PC-3 (cell line): ENCODE measurements at regions not wholly inside any gene's neighbourhood (a gene's known extent, or its start where the extent isn't known, plus 50 kb on each side); places are given as distances from the start of the nearest gene placed in this dataset.

Experiments
- ATAC-seq: fragments of 200-7000 bp; cut with Tn5 transposase; 2 replicates; pipeline ENCODE4 v1.9.1; 2020; ENCODE audit warnings: mild to moderate bottlenecking, moderate library complexity
- BruUV-seq: library from RNA; stranded (reverse); fragments of 400-500 nt; replicated peaks from 2 replicates; lab custom pipeline; 2021; lab: Mats Ljungman, UMichigan
- CTCF ChIA-PET: fragments of 300-600 bp; sonication (Branson Sonifier 250); formaldehyde crosslinking; loops from one replicate; lab custom pipeline; 2022; ENCODE audit warnings: antibody characterized with exemption; lab: Charles Lee
- POLR2A ChIA-PET: fragments of 300-600 bp; sonication (Branson Sonifier 250); formaldehyde crosslinking; loops from one replicate; lab custom pipeline; 2022; ENCODE audit warnings: antibody characterized with exemption; ENCODE audit not compliant: unreplicated experiment; lab: Charles Lee
- DNase-seq: peaks from one replicate; pipeline ENCODE4 v3.0.0-alpha.2; 2015
- H2AFZ ChIP-seq: fragments of 300-600 bp; sonication (generic); 2 replicates; pipeline ENCODE4 v1.6.0; 2016; ENCODE audit warnings: antibody characterized with exemption, low read length
- H3F3A ChIP-seq: fragments of 300-600 bp; sonication (generic); one replicate; pipeline ENCODE4 v1.6.0; 2017; ENCODE audit warnings: antibody characterized with exemption, low read length, control low read depth, mild to moderate bottlenecking; ENCODE audit not compliant: unreplicated experiment
- H3K27ac ChIP-seq: fragments of 300-600 bp; sonication (generic); 2 replicates; pipeline ENCODE4 v1.5.1; 2016; ENCODE audit warnings: mild to moderate bottlenecking, low read length
- H3K27me3 ChIP-seq: fragments of 300-600 bp; sonication (generic); 2 replicates; pipeline ENCODE4 v1.6.1; 2016; ENCODE audit warnings: low read length, mixed read lengths
- H3K36me3 ChIP-seq: fragments of 300-600 bp; sonication (generic); 2 replicates; pipeline ENCODE4 v1.6.1; 2016; ENCODE audit warnings: low read depth, mixed run types, low read length, mixed read lengths
- H3K4me1 ChIP-seq: fragments of 300-600 bp; sonication (generic); 2 replicates; pipeline ENCODE4 v1.5.1; 2016; ENCODE audit warnings: low read length; ENCODE audit not compliant: insufficient read depth
- H3K4me2 ChIP-seq: fragments of 300-600 bp; sonication (generic); 2 replicates; pipeline ENCODE4 v1.6.0; 2016; ENCODE audit warnings: low read length
- H3K4me3 ChIP-seq: fragments of 300-600 bp; sonication (generic); 2 replicates; pipeline ENCODE4 v1.5.1; 2016; ENCODE audit warnings: mild to moderate bottlenecking, low read length, mixed read lengths
- H3K79me2 ChIP-seq: fragments of 300-600 bp; sonication (generic); 2 replicates; pipeline ENCODE4 v1.6.1; 2017; ENCODE audit warnings: low read length, mixed read lengths
- H3K9ac ChIP-seq: fragments of 300-600 bp; sonication (generic); 2 replicates; pipeline ENCODE4 v1.6.0; 2016; ENCODE audit warnings: mild to moderate bottlenecking, low read length
- H3K9me2 ChIP-seq: fragments of 300-600 bp; sonication (generic); replicated peaks from 2 replicates; pipeline ENCODE4 v1.6.1; 2016; ENCODE audit warnings: mixed run types, low read length, mixed read lengths
- H3K9me3 ChIP-seq: fragments of 300-600 bp; sonication (generic); 2 replicates; pipeline ENCODE4 v1.6.1; 2016; ENCODE audit warnings: low read length, mixed read lengths
- H4K20me1 ChIP-seq: fragments of 300-600 bp; sonication (generic); 2 replicates; pipeline ENCODE4 v1.6.1; 2016; ENCODE audit warnings: low read length, mixed read lengths
- EZH2 ChIP-seq: fragments of 300-600 bp; sonication (generic); IDR thresholded peaks from one replicate; pipeline ENCODE4 v1.6.1; 2017; ENCODE audit warnings: antibody characterized with exemption, mild to moderate bottlenecking, low read length; ENCODE audit not compliant: unreplicated experiment
- EZH2phosphoT487 ChIP-seq: fragments of 300-600 bp; sonication (generic); IDR thresholded peaks from 2 replicates; pipeline ENCODE4 v1.6.1; 2018; ENCODE audit warnings: mild to moderate bottlenecking, antibody characterized with exemption, low read length, borderline replicate concordance
- intact Hi-C: fragments of 100-400 bp; cut with micrococcal nuclease; formaldehyde crosslinking; loops from 2 replicates; pipeline ENCODE4 v1.9.0; 2023
- TF ChIP-seq, protein P1 (sequence below): fragments of 300-600 bp; sonication (generic); conservative IDR thresholded peaks from 2 replicates; pipeline ENCODE4 v1.5.1; 2017; ENCODE audit warnings: antibody characterized with exemption, low read depth, mild to moderate bottlenecking, low read length

DNA sequence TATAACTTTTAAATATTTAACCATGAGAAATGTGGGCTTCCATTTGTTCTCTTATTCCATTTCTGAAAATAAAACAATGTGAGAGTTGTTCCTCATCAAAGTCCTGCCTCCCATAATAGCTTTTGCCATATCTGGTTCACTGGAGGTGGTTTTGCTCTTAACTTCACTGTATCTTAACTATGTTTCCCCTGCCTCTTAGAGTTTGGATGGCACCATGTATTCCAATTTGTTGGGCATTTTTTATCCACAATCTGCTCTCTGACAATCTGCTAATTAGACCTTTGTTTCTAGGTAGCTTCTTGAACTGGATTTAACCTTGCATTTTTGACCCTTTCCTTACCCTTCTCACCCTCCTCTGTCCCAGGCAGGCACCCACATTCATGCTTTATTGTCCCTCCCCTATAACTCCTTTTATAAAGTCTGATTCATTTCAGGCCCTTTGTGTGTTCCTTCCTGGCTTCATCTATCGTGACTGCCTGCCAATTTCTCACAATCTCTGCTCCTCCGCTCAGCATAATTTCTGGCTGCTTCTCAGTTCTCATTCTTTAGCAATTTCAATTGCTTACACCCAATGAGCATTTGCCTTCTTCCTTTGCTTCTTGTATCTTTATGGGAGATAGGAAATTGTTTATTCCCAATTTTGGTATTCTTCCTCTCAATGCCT lies 144.2 kb upstream of the ARHGEF26 start:
- Histone ChIP-seq H3K79me2 (no peaks in the 10 kb centered on the region), H2AFZ (peak overlapping the region; percentile 16; the same call in 1 of the 2 replicates), H3K9me3 (no peaks in the 10 kb centered on the region), H3K9ac (no peak overlapping the region), H3K36me3 (no peaks in the 10 kb centered on the region), H3K27me3 (no peaks in the 10 kb centered on the region), H3K4me2 (no peak overlapping the region), H3K4me3 (no peak overlapping the region), H3K27ac (no peak overlapping the region), H3K9me2 (no peaks in the 10 kb centered on the region), H4K20me1 (no peaks in the 10 kb centered on the region), H3K4me1 (peaks cover 19% of the 10 kb centered on the region), H3F3A (no peaks in the 10 kb centered on the region)
- ChIA-PET CTCF (no interaction called here), POLR2A (no interaction called here)
- intact Hi-C loops, result no loop called here
- DNase-seq (peak; percentile 47), ATAC-seq (peak; percentile 85)
- BruUV-seq, result no TSS peak
- no peak for TF ChIP-seq EZH2phosphoT487
- no peak for TF ChIP-seq EZH2

DNA sequence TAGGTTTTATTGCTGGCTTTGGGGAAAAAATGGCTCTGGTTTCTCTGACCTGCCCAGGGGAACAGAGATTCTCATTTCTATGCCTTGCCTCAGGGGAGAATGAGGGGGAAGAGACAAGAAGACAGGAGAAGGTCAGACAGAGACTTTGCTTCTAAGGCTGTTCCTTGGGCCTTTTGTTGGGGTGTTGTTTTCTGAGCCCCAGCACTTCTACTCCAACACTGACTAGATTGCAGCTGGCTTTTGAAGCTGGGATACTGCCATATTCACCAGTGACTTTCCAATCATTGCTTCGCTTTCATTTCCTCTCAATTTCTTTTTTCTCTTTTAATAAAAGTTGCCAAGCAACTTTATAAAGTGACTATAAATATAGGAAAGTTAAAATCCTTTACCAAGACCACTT lies 143.2 kb upstream of the ARHGEF26 start:
- no peak overlapping the region for H3K9ac ChIP-seq
- no peak overlapping the region for H2AFZ ChIP-seq
- no peaks in the 10 kb centered on the region for H4K20me1 ChIP-seq
- ATAC-seq (no peak), DNase-seq (no peak)
- ChIA-PET POLR2A (no interaction called here), CTCF (no interaction called here)
- TF ChIP-seq EZH2phosphoT487 (no peak), EZH2 (no peak)
- TF ChIP-seq, protein P1, sequence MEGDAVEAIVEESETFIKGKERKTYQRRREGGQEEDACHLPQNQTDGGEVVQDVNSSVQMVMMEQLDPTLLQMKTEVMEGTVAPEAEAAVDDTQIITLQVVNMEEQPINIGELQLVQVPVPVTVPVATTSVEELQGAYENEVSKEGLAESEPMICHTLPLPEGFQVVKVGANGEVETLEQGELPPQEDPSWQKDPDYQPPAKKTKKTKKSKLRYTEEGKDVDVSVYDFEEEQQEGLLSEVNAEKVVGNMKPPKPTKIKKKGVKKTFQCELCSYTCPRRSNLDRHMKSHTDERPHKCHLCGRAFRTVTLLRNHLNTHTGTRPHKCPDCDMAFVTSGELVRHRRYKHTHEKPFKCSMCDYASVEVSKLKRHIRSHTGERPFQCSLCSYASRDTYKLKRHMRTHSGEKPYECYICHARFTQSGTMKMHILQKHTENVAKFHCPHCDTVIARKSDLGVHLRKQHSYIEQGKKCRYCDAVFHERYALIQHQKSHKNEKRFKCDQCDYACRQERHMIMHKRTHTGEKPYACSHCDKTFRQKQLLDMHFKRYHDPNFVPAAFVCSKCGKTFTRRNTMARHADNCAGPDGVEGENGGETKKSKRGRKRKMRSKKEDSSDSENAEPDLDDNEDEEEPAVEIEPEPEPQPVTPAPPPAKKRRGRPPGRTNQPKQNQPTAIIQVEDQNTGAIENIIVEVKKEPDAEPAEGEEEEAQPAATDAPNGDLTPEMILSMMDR, result no peak
- no peak overlapping the region for H3K4me3 ChIP-seq
- no peak overlapping the region for H3K4me2 ChIP-seq
- intact Hi-C loops, result no loop called here
- no peaks in the 10 kb centered on the region for H3K79me2 ChIP-seq
- no peaks in the 10 kb centered on the region for H3F3A ChIP-seq
- no TSS peak for BruUV-seq
- H3K36me3 ChIP-seq, result no peaks in the 10 kb centered on the region
- no peaks in the 10 kb centered on the region for H3K9me3 ChIP-seq
- peaks cover 19% of the 10 kb centered on the region for H3K4me1 ChIP-seq
- H3K27ac ChIP-seq, result no peak overlapping the region
- H3K27me3 ChIP-seq, result no peaks in the 10 kb centered on the region
- H3K9me2 ChIP-seq, result no peaks in the 10 kb centered on the region

DNA sequence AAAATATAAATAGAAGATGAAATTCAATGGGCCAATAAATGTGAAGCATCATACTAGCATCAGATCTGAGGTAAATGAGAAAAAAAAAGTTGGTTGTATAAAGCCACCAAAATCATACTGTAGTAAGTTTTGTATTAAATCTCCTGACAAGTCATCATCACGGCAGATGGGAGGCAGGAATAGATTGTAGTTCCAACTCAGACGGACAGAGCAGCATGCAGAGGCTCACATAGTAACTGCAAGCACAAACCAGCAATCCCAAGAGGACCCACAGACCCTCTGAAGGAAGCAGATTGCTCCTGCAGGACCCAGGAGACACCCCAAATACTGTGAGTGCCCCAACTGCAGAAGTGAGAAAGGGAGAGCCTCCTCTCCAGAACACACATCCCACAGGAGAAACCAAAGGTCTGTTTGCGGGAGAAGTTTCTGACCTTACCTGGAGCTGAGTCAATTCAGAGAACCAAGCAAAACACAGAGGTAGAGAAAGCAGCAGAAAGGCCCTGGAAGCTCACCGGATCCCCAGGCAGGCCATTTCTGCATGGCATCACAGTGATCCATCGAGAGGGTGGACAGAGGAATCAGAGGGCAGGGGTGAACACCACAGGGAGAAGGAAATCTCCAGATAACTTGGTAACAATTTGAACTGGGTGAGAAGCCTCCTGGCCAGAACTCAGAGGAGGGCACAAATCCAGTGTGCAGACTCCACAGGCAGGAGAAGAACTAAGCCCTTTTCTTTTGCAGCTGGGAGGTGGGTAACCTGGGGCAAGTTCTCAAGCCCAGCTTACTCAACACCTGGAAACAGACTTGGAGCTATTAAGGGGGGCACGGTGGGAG lies 141.6 kb upstream of the ARHGEF26 start:
- BruUV-seq, result no TSS peak
- peak overlapping the region; percentile 66 for H2AFZ ChIP-seq
- POLR2A ChIA-PET, result no interaction called here
- H3K4me2 ChIP-seq, result no peak overlapping the region
- H3K27me3 ChIP-seq, result no peaks in the 10 kb centered on the region
- ATAC-seq, result peak; percentile 11
- no peak for DNase-seq
- H4K20me1 ChIP-seq, result no peaks in the 10 kb centered on the region
- H3K79me2 ChIP-seq, result no peaks in the 10 kb centered on the region
- CTCF ChIA-PET, result interaction anchor here (0.6 kb wide), 1 partner anchor 689 kb away, joined by 4 read pairs; no protein-coding TSS in a partner anchor
- no peaks in the 10 kb centered on the region for H3K9me3 ChIP-seq
- TF ChIP-seq EZH2phosphoT487 (no peak), EZH2 (no peak)
- TF ChIP-seq, protein P1, result no peak
- no peak overlapping the region for H3K4me3 ChIP-seq
- H3K36me3 ChIP-seq, result no peaks in the 10 kb centered on the region
- peak overlapping the region; percentile 20; the same call in 1 of the 2 replicates for H3K9ac ChIP-seq
- H3K9me2 ChIP-seq, result no peaks in the 10 kb centered on the region
- no peaks in the 10 kb centered on the region for H3F3A ChIP-seq
- H3K4me1 ChIP-seq, result peaks cover 19% of the 10 kb centered on the region
- intact Hi-C loops, result no loop called here
- peak overlapping the region; percentile 38 for H3K27ac ChIP-seq
